OCI-LY3 (cell line): ENCODE measurements at regions not wholly inside any gene's neighbourhood (a gene's known extent, or its start where the extent isn't known, plus 50 kb on each side); places are given as distances from the start of the nearest gene placed in this dataset.

Experiments used
- EZH2phosphoT487 ChIP-seq: fragments of 200-600 bp; shearing (Covaris generic); IDR thresholded peaks from 2 replicates; pipeline ENCODE4 v1.6.1; 2018; ENCODE audit warnings: antibody characterized with exemption, mixed run types, low read depth
- TF ChIP-seq, protein P1 (sequence below): fragments of 200-600, 300-600 bp; sonication (generic); IDR thresholded peaks from 2 replicates; pipeline ENCODE4 v1.5.1; 2014; ENCODE audit warnings: antibody characterized with exemption, low read length, low read depth

DNA sequence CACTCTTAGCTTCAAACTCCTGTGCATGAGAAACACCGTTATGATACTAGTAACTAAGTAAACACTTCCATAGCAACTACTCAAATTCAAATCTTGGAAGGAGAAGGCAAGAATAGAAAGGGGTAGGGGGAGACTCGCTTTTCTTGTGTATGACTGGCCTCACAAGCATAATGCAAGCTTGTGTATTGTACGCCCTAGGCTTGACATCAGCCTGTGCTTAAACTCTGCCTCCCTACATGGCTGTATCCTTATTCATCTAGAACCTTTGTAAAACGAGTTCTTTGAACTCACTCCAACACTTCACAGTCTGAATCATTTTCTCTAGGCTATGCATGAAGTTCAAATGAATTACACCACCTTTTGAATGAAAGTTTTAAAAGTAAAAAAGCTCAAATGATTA, 1071.2 kb upstream of the ADGRL3 start:
- TF ChIP-seq, protein P1, sequence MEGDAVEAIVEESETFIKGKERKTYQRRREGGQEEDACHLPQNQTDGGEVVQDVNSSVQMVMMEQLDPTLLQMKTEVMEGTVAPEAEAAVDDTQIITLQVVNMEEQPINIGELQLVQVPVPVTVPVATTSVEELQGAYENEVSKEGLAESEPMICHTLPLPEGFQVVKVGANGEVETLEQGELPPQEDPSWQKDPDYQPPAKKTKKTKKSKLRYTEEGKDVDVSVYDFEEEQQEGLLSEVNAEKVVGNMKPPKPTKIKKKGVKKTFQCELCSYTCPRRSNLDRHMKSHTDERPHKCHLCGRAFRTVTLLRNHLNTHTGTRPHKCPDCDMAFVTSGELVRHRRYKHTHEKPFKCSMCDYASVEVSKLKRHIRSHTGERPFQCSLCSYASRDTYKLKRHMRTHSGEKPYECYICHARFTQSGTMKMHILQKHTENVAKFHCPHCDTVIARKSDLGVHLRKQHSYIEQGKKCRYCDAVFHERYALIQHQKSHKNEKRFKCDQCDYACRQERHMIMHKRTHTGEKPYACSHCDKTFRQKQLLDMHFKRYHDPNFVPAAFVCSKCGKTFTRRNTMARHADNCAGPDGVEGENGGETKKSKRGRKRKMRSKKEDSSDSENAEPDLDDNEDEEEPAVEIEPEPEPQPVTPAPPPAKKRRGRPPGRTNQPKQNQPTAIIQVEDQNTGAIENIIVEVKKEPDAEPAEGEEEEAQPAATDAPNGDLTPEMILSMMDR: no peak
- TF ChIP-seq EZH2phosphoT487: no peak
